ENCODE measurements at regions not wholly inside any gene's neighbourhood (a gene's known extent, or its start where the extent isn't known, plus 50 kb on each side); places are given as distances from the start of the nearest gene placed in this dataset.

DNA sequence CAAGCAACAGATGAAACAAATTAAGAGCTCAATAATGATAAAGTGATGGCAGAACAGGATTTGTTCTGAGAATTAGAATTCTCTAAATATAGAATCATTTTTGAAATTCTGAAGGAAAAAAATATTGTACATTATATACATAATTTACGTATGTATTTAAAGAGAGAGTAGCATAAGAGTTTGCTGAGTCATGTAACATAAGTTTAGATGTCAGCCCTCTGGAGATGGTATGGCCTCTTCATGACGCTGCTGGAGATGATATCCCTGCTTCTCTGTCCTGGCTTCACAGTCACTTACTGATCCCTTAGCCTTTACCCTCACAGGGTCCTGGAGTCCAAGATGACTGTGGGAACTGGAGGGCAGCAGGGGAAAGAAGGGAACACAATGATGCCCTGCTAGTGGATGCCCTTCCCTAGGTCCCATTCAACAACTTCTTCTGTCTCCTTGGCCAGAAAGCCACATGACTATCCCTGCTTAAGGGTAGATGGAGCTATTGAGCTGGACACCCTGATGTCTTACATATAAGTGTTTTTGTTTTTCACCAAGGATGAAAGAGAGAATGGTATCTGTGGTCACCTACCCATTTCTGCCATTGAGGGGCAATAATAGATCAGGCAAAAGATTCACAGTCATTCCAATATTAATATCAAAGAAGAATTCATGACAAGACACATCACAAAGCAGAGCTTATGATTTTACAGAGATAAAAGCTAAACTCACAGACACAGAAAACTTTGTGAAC is 753.1 kb downstream of the TBC1D22A start:
- DNase-seq (ENCODE audit: low spot score in 2 of 2) = no peak
- no peaks in the 10 kb centered on the region for H3K9me3 ChIP-seq
- 75 to 77% methylated on average over 2 of the region's 2 CpGs for WGBS, 2 donors
- no peak overlapping the region for H3K27ac ChIP-seq
- H3K4me1 ChIP-seq = no peaks in the 10 kb centered on the region
- no peaks in the 10 kb centered on the region for H3K27me3 ChIP-seq
- TF ChIP-seq POLR2A (IDR thresholded peaks at IDR 0.05) (no peak), EP300 (IDR thresholded peaks at IDR 0.05) (no peak)
- TF ChIP-seq, protein P1, sequence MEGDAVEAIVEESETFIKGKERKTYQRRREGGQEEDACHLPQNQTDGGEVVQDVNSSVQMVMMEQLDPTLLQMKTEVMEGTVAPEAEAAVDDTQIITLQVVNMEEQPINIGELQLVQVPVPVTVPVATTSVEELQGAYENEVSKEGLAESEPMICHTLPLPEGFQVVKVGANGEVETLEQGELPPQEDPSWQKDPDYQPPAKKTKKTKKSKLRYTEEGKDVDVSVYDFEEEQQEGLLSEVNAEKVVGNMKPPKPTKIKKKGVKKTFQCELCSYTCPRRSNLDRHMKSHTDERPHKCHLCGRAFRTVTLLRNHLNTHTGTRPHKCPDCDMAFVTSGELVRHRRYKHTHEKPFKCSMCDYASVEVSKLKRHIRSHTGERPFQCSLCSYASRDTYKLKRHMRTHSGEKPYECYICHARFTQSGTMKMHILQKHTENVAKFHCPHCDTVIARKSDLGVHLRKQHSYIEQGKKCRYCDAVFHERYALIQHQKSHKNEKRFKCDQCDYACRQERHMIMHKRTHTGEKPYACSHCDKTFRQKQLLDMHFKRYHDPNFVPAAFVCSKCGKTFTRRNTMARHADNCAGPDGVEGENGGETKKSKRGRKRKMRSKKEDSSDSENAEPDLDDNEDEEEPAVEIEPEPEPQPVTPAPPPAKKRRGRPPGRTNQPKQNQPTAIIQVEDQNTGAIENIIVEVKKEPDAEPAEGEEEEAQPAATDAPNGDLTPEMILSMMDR (IDR thresholded peaks at IDR 0.05) = no peak
- H3K36me3 ChIP-seq = no peaks in the 10 kb centered on the region
- H3K4me3 ChIP-seq = no peak overlapping the region

DNA sequence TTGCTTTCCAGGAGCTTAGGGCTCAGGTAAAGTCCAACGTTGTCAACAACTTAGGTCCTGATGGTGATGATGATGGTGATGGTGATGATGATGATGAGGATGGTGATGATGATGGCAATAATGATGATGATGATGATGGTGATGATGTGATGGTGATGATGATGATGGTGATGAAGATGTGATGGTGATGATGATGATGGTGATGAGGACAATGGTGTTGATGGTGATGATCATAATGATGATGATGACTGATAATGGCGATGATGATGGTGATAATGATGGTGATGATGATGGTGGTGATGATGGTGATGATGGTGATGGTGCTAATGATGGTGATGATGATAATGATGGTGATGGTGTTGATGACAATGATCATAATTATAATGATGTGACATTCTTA is 750.2 kb downstream of the TBC1D22A start:
- no peak for DNase-seq (ENCODE audit: low spot score in 2 of 2)
- no peak overlapping the region for H3K4me3 ChIP-seq
- no peaks in the 10 kb centered on the region for H3K9me3 ChIP-seq
- H3K4me1 ChIP-seq = no peaks in the 10 kb centered on the region
- no peak overlapping the region for H3K27ac ChIP-seq
- WGBS, 2 donors = 78 to 90% methylated on average over 2 of the region's 2 CpGs
- no peaks in the 10 kb centered on the region for H3K36me3 ChIP-seq
- TF ChIP-seq, protein P1 (IDR thresholded peaks at IDR 0.05) = no peak
- no peak for TF ChIP-seq POLR2A (IDR thresholded peaks at IDR 0.05)
- TF ChIP-seq EP300 (IDR thresholded peaks at IDR 0.05) = no peak
- H3K27me3 ChIP-seq = no peaks in the 10 kb centered on the region

DNA sequence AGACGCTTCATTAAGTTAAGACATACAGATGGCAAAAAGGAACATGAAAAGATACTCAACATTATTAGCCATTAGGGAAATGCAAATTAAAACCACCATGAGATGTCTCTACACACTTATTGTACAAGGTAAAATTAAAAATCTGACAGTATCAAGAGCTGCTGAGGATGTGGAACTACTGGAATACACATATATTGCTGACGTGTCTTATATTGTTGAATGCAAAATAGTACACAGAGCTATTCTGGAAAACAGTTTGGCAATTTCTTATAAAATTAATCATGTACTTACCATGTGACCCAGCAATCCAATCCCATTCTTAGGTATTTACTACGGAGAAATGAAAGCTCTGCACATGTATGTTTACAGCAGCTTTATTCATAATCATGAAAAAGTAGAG is 742.5 kb downstream of the TBC1D22A start:
- no peaks in the 10 kb centered on the region for H3K4me1 ChIP-seq
- H3K4me3 ChIP-seq = no peak overlapping the region
- H3K27ac ChIP-seq = no peak overlapping the region
- no peaks in the 10 kb centered on the region for H3K36me3 ChIP-seq
- H3K27me3 ChIP-seq = no peaks in the 10 kb centered on the region
- peaks cover 0 to 15% (median 0%) of the 10 kb centered on the region in 4 donors for H3K9me3 ChIP-seq
- DNase-seq (ENCODE audit: low spot score in 2 of 2) = no peak
- WGBS, 2 donors = 78% methylated on average over 3 of the region's 3 CpGs
- TF ChIP-seq, protein P1 (IDR thresholded peaks at IDR 0.05) = no peak
- no peak for TF ChIP-seq EP300 (IDR thresholded peaks at IDR 0.05)
- TF ChIP-seq POLR2A (IDR thresholded peaks at IDR 0.05) = no peak

DNA sequence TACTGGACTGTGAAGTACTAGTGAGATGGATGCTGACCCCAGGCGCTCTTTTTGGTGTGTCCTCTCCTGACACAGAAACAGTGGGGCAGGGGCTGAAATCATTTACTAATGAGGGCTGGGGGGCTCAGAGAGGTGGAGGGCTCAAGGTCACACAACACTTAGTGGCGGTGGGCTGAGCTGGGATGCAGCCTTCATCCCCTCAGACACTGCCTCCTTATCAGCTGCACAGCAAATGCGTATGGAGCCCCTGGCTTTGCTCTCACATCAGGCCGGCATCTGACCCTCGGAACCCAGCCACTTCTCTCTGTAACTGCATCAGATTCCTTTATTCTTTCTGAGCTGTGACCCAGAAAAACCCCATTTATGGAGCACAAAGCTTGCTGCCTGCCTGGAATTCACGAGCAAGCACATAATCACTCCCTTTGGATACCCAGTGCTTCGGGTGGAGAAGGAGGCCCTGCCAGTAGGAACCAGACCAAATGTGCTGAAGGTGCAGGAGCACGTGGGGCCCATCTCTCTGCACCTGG is 736.6 kb downstream of the TBC1D22A start:
- TF ChIP-seq, protein P1 (IDR thresholded peaks at IDR 0.05) = no peak
- TF ChIP-seq POLR2A (IDR thresholded peaks at IDR 0.05) = no peak
- TF ChIP-seq EP300 (IDR thresholded peaks at IDR 0.05) = no peak
- Histone ChIP-seq H3K27me3 (no peaks in the 10 kb centered on the region), H3K9me3 (peaks cover 0 to 19% (median 0%) of the 10 kb centered on the region in 4 donors), H3K36me3 (no peaks in the 10 kb centered on the region), H3K4me1 (no peaks in the 10 kb centered on the region), H3K4me3 (no peak overlapping the region), H3K27ac (no peak overlapping the region)
- 59 to 66% methylated on average over 8 of the region's 8 CpGs for WGBS, 2 donors
- no peak for DNase-seq (ENCODE audit: low spot score in 2 of 2)

DNA sequence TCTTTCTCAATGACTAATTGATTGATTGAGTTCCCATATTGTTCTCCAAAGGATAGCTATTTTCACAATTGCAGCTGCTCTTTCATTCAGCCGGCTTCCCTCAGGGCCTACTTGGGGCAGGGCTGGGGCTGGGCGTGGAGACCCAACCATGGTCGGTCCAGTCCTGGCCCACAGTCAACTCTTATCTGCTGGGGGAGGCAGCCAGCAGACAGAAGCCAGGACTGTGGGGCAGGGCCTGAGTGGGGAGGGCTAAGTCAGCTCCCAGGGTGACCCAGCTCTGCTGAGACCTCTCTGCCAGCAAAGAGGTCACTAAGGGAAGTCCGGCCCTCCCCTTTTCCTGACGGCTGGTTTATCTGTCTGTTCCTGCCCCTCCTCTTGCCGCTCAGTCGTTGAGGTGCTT is 735.2 kb downstream of the TBC1D22A start:
- no peak overlapping the region for H3K4me3 ChIP-seq
- DNase-seq (ENCODE audit: low spot score in 2 of 2) = no peak
- no peak for TF ChIP-seq POLR2A (IDR thresholded peaks at IDR 0.05)
- TF ChIP-seq, protein P1 (IDR thresholded peaks at IDR 0.05) = no peak
- TF ChIP-seq EP300 (IDR thresholded peaks at IDR 0.05) = no peak
- no peaks in the 10 kb centered on the region for H3K36me3 ChIP-seq
- H3K9me3 ChIP-seq = peaks cover 0 to 19% (median 0%) of the 10 kb centered on the region in 4 donors
- 43 to 75% methylated on average over 7 of the region's 7 CpGs for WGBS, 2 donors
- no peaks in the 10 kb centered on the region for H3K27me3 ChIP-seq
- no peak overlapping the region for H3K27ac ChIP-seq
- H3K4me1 ChIP-seq = no peaks in the 10 kb centered on the region

Data from tibial nerve (tissue), 4 donors.